ENCODE measurements at regions not wholly inside any gene's neighbourhood (a gene's known extent, or its start where the extent isn't known, plus 50 kb on each side); places are given as distances from the start of the nearest gene placed in this dataset.

GRCh38 chr2:234773764-234774409 is 177.9 kb upstream of the SH3BP4 start:
- Histone ChIP-seq H3K27ac (no peak overlapping the region), H3K4me1 (no peaks in the 10 kb centered on the region), H3K9ac (ENCODE audit: low read depth in 2 of 2, low read length in 2 of 2) (no peak overlapping the region), H3K9me3 (no peaks in the 10 kb centered on the region), H3K36me3 (no peaks in the 10 kb centered on the region), H3K4me3 (no peak overlapping the region), H3K27me3 (no peaks in the 10 kb centered on the region)
- no peak for DNase-seq
- TF ChIP-seq, protein P1, sequence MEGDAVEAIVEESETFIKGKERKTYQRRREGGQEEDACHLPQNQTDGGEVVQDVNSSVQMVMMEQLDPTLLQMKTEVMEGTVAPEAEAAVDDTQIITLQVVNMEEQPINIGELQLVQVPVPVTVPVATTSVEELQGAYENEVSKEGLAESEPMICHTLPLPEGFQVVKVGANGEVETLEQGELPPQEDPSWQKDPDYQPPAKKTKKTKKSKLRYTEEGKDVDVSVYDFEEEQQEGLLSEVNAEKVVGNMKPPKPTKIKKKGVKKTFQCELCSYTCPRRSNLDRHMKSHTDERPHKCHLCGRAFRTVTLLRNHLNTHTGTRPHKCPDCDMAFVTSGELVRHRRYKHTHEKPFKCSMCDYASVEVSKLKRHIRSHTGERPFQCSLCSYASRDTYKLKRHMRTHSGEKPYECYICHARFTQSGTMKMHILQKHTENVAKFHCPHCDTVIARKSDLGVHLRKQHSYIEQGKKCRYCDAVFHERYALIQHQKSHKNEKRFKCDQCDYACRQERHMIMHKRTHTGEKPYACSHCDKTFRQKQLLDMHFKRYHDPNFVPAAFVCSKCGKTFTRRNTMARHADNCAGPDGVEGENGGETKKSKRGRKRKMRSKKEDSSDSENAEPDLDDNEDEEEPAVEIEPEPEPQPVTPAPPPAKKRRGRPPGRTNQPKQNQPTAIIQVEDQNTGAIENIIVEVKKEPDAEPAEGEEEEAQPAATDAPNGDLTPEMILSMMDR (IDR thresholded peaks at IDR 0.05): no peak
- intact Hi-C loops (cut with DNase I): no loop called here

DNA sequence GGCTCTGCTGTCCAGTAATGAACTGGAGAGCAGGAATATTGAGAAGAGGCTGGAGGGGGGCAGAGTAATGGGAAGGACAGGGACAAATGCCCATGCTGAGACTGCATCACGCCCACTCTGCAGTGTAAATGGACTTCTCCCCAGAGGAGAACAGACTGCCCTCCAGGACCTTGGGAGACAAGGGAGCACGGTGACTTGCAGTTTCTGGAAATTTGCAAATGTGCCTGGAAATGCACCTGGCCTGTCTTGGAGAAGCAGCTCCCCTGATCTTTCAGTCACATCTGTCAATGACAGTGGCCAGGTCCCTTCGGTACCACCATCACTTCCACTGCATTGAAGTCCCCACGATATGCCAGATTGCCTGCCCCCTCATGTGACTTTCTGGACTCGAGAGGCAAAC is 178.7 kb upstream of the SH3BP4 start:
- H3K9me3 ChIP-seq: no peaks in the 10 kb centered on the region
- intact Hi-C loops (cut with DNase I): no loop called here
- TF ChIP-seq, protein P1 (IDR thresholded peaks at IDR 0.05): no peak

GRCh38 chr2:234772733-234773060 is 179.1 kb upstream of the SH3BP4 start:
- H3K4me1 ChIP-seq: no peaks in the 10 kb centered on the region
- H3K9me3 ChIP-seq: no peaks in the 10 kb centered on the region
- intact Hi-C loops (cut with DNase I): no loop called here
- H3K27ac ChIP-seq: no peak overlapping the region
- no peak overlapping the region for H3K4me3 ChIP-seq
- TF ChIP-seq, protein P1 (IDR thresholded peaks at IDR 0.05): no peak
- H3K27me3 ChIP-seq: no peaks in the 10 kb centered on the region
- no peak for DNase-seq
- H3K9ac ChIP-seq (ENCODE audit: low read depth in 2 of 2, low read length in 2 of 2): no peak overlapping the region
- H3K36me3 ChIP-seq: no peaks in the 10 kb centered on the region

More for the DNA sequence above, 178.7 kb upstream of the SH3BP4 start:
- Histone ChIP-seq H3K27ac (no peak overlapping the region), H3K9ac (ENCODE audit: low read depth in 2 of 2, low read length in 2 of 2) (no peak overlapping the region), H3K4me1 (no peaks in the 10 kb centered on the region), H3K4me3 (no peak overlapping the region), H3K27me3 (no peaks in the 10 kb centered on the region), H3K36me3 (no peaks in the 10 kb centered on the region)
- DNase-seq: no peak

GRCh38 chr2:234771980-234772732 is 179.7 kb upstream of the SH3BP4 start:
- intact Hi-C loops (cut with DNase I): no loop called here
- Histone ChIP-seq H3K27me3 (no peaks in the 10 kb centered on the region), H3K4me1 (no peaks in the 10 kb centered on the region), H3K9me3 (no peaks in the 10 kb centered on the region), H3K4me3 (no peak overlapping the region), H3K9ac (ENCODE audit: low read depth in 2 of 2, low read length in 2 of 2) (no peak overlapping the region), H3K27ac (no peak overlapping the region), H3K36me3 (no peaks in the 10 kb centered on the region)
- TF ChIP-seq, protein P1 (IDR thresholded peaks at IDR 0.05): no peak
- DNase-seq: no peak

DNA sequence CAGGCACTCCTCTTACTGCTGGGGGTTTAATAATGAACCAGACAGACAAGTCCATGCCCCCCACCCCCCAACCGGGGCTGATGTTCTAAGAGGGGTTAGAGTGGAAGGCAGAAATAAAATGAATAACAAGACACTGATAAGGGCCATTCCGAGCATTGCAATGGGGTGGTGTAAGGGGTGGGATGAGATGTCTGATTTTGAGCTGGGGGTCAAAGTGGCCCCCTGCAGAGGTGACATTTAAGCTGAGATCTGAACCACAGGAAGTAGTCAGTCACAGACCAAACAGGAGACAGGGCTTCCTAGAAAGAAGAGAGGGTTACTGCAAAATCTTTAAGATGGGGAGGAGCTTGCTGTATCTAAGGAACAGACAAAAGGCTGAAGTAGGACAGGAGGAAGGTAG is 180.6 kb upstream of the SH3BP4 start:
- TF ChIP-seq, protein P1 (IDR thresholded peaks at IDR 0.05): no peak
- no peak overlapping the region for H3K27ac ChIP-seq
- DNase-seq: no peak
- H3K4me3 ChIP-seq: no peak overlapping the region
- no peaks in the 10 kb centered on the region for H3K9me3 ChIP-seq
- H3K9ac ChIP-seq (ENCODE audit: low read depth in 2 of 2, low read length in 2 of 2): no peak overlapping the region
- H3K4me1 ChIP-seq: no peaks in the 10 kb centered on the region
- no peaks in the 10 kb centered on the region for H3K36me3 ChIP-seq
- H3K27me3 ChIP-seq: no peaks in the 10 kb centered on the region
- intact Hi-C loops (cut with DNase I): no loop called here
